HCT116 (cell line): ENCODE measurements at regions not wholly inside any gene's neighbourhood (a gene's known extent, or its start where the extent isn't known, plus 50 kb on each side); places are given as distances from the start of the nearest gene placed in this dataset.

ENCODE experiments used
- ATAC-seq: fragments of 200-7000 bp; cut with Tn5 transposase; 2 replicates; pipeline ENCODE4 v1.9.1; 2020; ENCODE audit warnings: mild to moderate bottlenecking, moderate library complexity
- BruUV-seq: library from RNA; stranded (reverse); fragments of 400-500 nt; replicated peaks from 2 replicates; lab custom pipeline; 2021; lab: Mats Ljungman, UMichigan
- CTCF ChIA-PET: fragments of 300-600 bp; sonication (Branson Sonifier 250); formaldehyde crosslinking; loops from one replicate; lab custom pipeline; 2021; ENCODE audit warnings: antibody characterized with exemption; lab: Charles Lee
- POLR2A ChIA-PET: fragments of 300-600, 350-600 bp; sonication (Branson Sonifier 250); formaldehyde crosslinking; loops from one replicate; lab custom pipeline; 2021; ENCODE audit warnings: antibody characterized with exemption; lab: Charles Lee
- RAD21 ChIA-PET, 2 experiments: fragments of 300-600 bp; sonication (Branson Sonifier 250); formaldehyde crosslinking; loops; one replicate each; lab custom pipeline; 2023; ENCODE audit warnings: low total read pairs in 2 of 2; ENCODE audit not compliant: uncharacterized antibody in 2 of 2, unreplicated experiment in 2 of 2, low non-redundant PET in 1 of 2; lab: Charles Lee
- DNase-seq: peaks from one replicate; pipeline ENCODE4 v3.0.0-alpha.2; 2010; ENCODE audit warnings: low read depth, low spot score
- H2AFZ ChIP-seq: fragments of 200-600 bp; shearing (Covaris generic), sonication (generic); 2 replicates; pipeline ENCODE4 v1.6.1; 2017; ENCODE audit warnings: low read depth, mixed run types, mixed read lengths, antibody characterized with exemption, low read length; ENCODE audit not compliant: poor library complexity, severe bottlenecking
- H3K27ac ChIP-seq: 2 replicates; pipeline ENCODE4 v1.5.1; 2012; ENCODE audit warnings: low read depth, low read length
- H3K27me3 ChIP-seq: fragments of 200-600 bp; sonication (generic); 2 replicates; pipeline ENCODE4 v1.6.1; 2016; ENCODE audit warnings: mixed run types, low read length, mixed read lengths; ENCODE audit not compliant: insufficient read depth
- H3K36me3 ChIP-seq, 2 experiments: fragments of 200-500 bp in 1 of 2; fragments of 200-600 bp in 1 of 2; sonication (Bioruptor generic) in 1 of 2; sonication (generic) in 1 of 2; 2 replicates each; pipeline versions ENCODE4 v1.5.1 to v1.6.1; 2014 to 2016; ENCODE audit warnings: low read length in 2 of 2, inconsistent platforms in 1 of 2, mixed read lengths in 1 of 2, mixed run types in 1 of 2; ENCODE audit not compliant: insufficient read depth in 2 of 2, control insufficient read depth in 1 of 2
- H3K4me1 ChIP-seq, 2 experiments: fragments of 200-600 bp in 1 of 2; sonication (generic) in 1 of 2; 2 replicates each; pipeline versions ENCODE4 v1.5.1 to v1.6.1; 2012 to 2017; ENCODE audit warnings: low read length in 2 of 2, inconsistent platforms in 1 of 2, mild to moderate bottlenecking in 1 of 2, mixed read lengths in 1 of 2, mixed run types in 1 of 2, moderate library complexity in 1 of 2; ENCODE audit not compliant: insufficient read depth in 2 of 2, control insufficient read depth in 1 of 2
- H3K4me2 ChIP-seq: fragments of 200-600 bp; sonication (generic); 2 replicates; pipeline ENCODE4 v1.6.1; 2017; ENCODE audit warnings: mixed run types, low read length, mixed read lengths
- H3K4me3 ChIP-seq, 2 experiments: fragments of 200-600 bp in 1 of 2; sonication (generic) in 1 of 2; replicated peaks in 1 of 2; 2 replicates each; pipeline ENCODE4 v1.5.1; 2011 to 2016; ENCODE audit warnings: low read length in 2 of 2, control low read depth in 1 of 2, low read depth in 1 of 2, mild to moderate bottlenecking in 1 of 2, mixed read lengths in 1 of 2, mixed run types in 1 of 2
- H3K79me2 ChIP-seq: fragments of 200-600 bp; sonication (generic); 2 replicates; pipeline ENCODE4 v1.6.1; 2017; ENCODE audit warnings: mild to moderate bottlenecking, mixed run types, low read length, moderate library complexity, mixed read lengths; ENCODE audit not compliant: insufficient read depth
- H3K9ac ChIP-seq: fragments of 200-600 bp; sonication (generic); 2 replicates; pipeline ENCODE4 v1.6.1; 2016; ENCODE audit warnings: low read length, mixed read lengths
- H3K9me2 ChIP-seq: fragments of 200-600 bp; sonication (generic), shearing (Covaris generic); 2 replicates; pipeline ENCODE4 v1.6.1; 2017; ENCODE audit warnings: mixed run types, mild to moderate bottlenecking, moderate library complexity; ENCODE audit not compliant: insufficient read depth
- H3K9me3 ChIP-seq, 2 experiments: fragments of 200-500 bp in 1 of 2; fragments of 200-600 bp in 1 of 2; sonication (Bioruptor generic) in 1 of 2; sonication (generic) in 1 of 2; 2 replicates each; pipeline ENCODE4 v1.6.1; 2014 to 2017; ENCODE audit warnings: low read length in 2 of 2, mixed read lengths in 2 of 2, inconsistent platforms in 1 of 2, low read depth in 1 of 2, mild to moderate bottlenecking in 1 of 2, mixed run types in 1 of 2, moderate library complexity in 1 of 2; ENCODE audit not compliant: control insufficient read depth in 1 of 2, insufficient read depth in 1 of 2
- H4K20me1 ChIP-seq: fragments of 200-600 bp; sonication (generic), shearing (Covaris generic); 2 replicates; pipeline ENCODE4 v1.6.1; 2017; ENCODE audit warnings: mixed run types, mild to moderate bottlenecking, moderate library complexity; ENCODE audit not compliant: insufficient read depth
- ATF3 ChIP-seq: IDR thresholded peaks from 2 replicates; pipeline ENCODE4 v1.6.1; 2012
- CBX3 ChIP-seq: IDR thresholded peaks from 2 replicates; pipeline ENCODE4 v1.6.1; 2012; ENCODE audit warnings: low read depth
- CEBPB ChIP-seq: IDR thresholded peaks from 2 replicates; pipeline ENCODE4 v1.6.1; 2012; ENCODE audit warnings: low read depth
- ELF1 ChIP-seq: IDR thresholded peaks from 2 replicates; pipeline ENCODE4 v1.6.1; 2012; ENCODE audit warnings: low read depth, borderline replicate concordance
- EZH2 ChIP-seq: fragments of 200-600 bp; sonication (generic); IDR thresholded peaks from 2 replicates; pipeline ENCODE4 v1.6.1; 2017; ENCODE audit warnings: antibody characterized with exemption, mixed run types
- EZH2phosphoT487 ChIP-seq: fragments of 200-600 bp; IDR thresholded peaks from 2 replicates; pipeline ENCODE4 v1.6.1; 2018; ENCODE audit warnings: antibody characterized with exemption, borderline replicate concordance
- FOSL1 ChIP-seq: IDR thresholded peaks from 2 replicates; pipeline ENCODE4 v1.6.1; 2012; ENCODE audit warnings: low read depth
- JUND ChIP-seq: IDR thresholded peaks from 2 replicates; pipeline ENCODE4 v1.6.1; 2012
- POLR2A ChIP-seq: IDR thresholded peaks from 2 replicates; pipeline ENCODE4 v1.7.0; 2011; ENCODE audit warnings: borderline replicate concordance; ENCODE audit not compliant: insufficient read depth, insufficient read length; ENCODE audit errors: extremely low read depth
- POLR2AphosphoS5 ChIP-seq: IDR thresholded peaks from 2 replicates; pipeline ENCODE4 v1.6.1; 2011; ENCODE audit warnings: mild to moderate bottlenecking, low read depth, low read length, moderate library complexity
- RAD21 ChIP-seq: IDR thresholded peaks from 2 replicates; pipeline ENCODE4 v1.6.1; 2012; ENCODE audit warnings: low read depth, mild to moderate bottlenecking
- REST ChIP-seq: IDR thresholded peaks from 2 replicates; pipeline ENCODE4 v1.6.1; 2012; ENCODE audit warnings: low read depth
- SIN3A ChIP-seq: IDR thresholded peaks from 2 replicates; pipeline ENCODE4 v1.6.1; 2012; ENCODE audit warnings: low read depth
- SP1 ChIP-seq: IDR thresholded peaks from 2 replicates; pipeline ENCODE4 v1.6.1; 2012; ENCODE audit warnings: low read depth
- SRF ChIP-seq: IDR thresholded peaks from 2 replicates; pipeline ENCODE4 v1.6.1; 2012; ENCODE audit warnings: low read depth
- TCF7L2 ChIP-seq: IDR thresholded peaks from 2 replicates; pipeline ENCODE4 v1.7.0; 2011; ENCODE audit warnings: borderline replicate concordance, inconsistent platforms; ENCODE audit not compliant: insufficient read depth, insufficient read length; ENCODE audit errors: extremely low read depth
- ZBTB33 ChIP-seq: IDR thresholded peaks from 2 replicates; pipeline ENCODE4 v1.6.1; 2011; ENCODE audit warnings: mild to moderate bottlenecking, low read length, moderate library complexity; ENCODE audit not compliant: insufficient replicate concordance; ENCODE audit errors: extremely low read depth
- ZFX ChIP-seq: fragments of 450-650 bp; IDR thresholded peaks from 2 replicates; pipeline ENCODE4 v1.6.1; 2017
- ZNF274 ChIP-seq: fragments of 200-500 bp; sonication (Bioruptor generic); IDR thresholded peaks from 2 replicates; pipeline ENCODE4 v1.6.1; 2014; ENCODE audit warnings: mild to moderate bottlenecking, low read depth, low read length, inconsistent platforms
- intact Hi-C: fragments of 100-400 bp; cut with micrococcal nuclease; formaldehyde crosslinking; loops from 2 replicates; pipeline ENCODE4 v1.10.0; 2022

- ChIA-PET CTCF (no interaction called here), POLR2A (interaction anchor here (0.7 kb wide), 1 partner anchor 10 kb away, joined by 3 read pairs; no protein-coding TSS in a partner anchor), RAD21 (no interaction called here)
- no peak overlapping the region for H3K9ac ChIP-seq
- no peak overlapping the region for H3K27ac ChIP-seq
- no peak overlapping the region for H3K4me2 ChIP-seq
- no peaks in the 10 kb centered on the region for H3K79me2 ChIP-seq
- no peaks in the 10 kb centered on the region for H4K20me1 ChIP-seq
- intact Hi-C loops = no loop called here
- ATAC-seq (no peak), DNase-seq (no peak)
- no peaks in the 10 kb centered on the region for H3K36me3 ChIP-seq
- TF ChIP-seq TCF7L2 (no peak), CEBPB (no peak), EZH2phosphoT487 (no peak), SRF (no peak), POLR2AphosphoS5 (no peak), POLR2A (no peak), ZNF274 (no peak), RAD21 (no peak), EZH2 (no peak), ZFX (no peak), REST (no peak), ATF3 (no peak), SP1 (no peak), CBX3 (no peak), ELF1 (no peak), FOSL1 (no peak), ZBTB33 (no peak), JUND (no peak), SIN3A (no peak)
- no peaks in the 10 kb centered on the region for H3K27me3 ChIP-seq
- H3K4me3 ChIP-seq = no peak overlapping the region
- H3K4me1 ChIP-seq = no peaks in the 10 kb centered on the region
- BruUV-seq = no TSS peak
- H3K9me3 ChIP-seq = peaks cover 12 to 35% of the 10 kb centered on the region in 2 experiments; a peak in 2 of 4 replicates
- no peaks in the 10 kb centered on the region for H3K9me2 ChIP-seq
- H2AFZ ChIP-seq = no peak overlapping the region
These were observed 1960.8 kb downstream of the OLFM4 start for GRCh38 chr13:54989418-54989817.
